ENCODE measurements at regions not wholly inside any gene's neighbourhood (a gene's known extent, or its start where the extent isn't known, plus 50 kb on each side); places are given as distances from the start of the nearest gene placed in this dataset.

DNA sequence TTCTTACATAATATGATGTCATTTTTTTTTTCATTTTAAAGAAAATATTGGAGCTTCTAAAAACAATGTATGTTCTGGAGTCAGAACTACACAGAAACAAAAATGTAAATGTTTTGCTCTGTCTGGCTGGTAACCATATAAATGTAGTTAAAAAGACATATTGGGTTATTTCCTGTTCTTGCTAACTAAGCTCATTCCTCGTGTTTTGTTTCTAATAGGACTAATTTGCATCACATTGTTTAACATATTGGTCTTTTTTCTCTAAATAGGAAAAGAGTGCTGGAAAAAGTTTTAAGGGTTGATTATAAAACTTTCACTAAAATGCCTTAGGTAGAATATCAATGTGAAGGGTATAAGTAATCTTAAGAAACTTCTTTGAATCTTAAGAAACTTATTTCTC lies 221.3 kb downstream of the SLC6A15 start:
- Histone ChIP-seq H3K9me3 (ENCODE audit: control insufficient read depth, insufficient read depth, low read length) (no peaks in the 10 kb centered on the region), H3K23ac (ENCODE audit: low read depth, low read length) (no peak overlapping the region), H3K14ac (replicated peaks; ENCODE audit: low read depth, low read length) (no peak overlapping the region), H3K4me3 (ENCODE audit: insufficient read depth, low read depth, low read length) (no peak overlapping the region), H3K36me3 (ENCODE audit: control insufficient read depth, insufficient read depth, low read length) (no peaks in the 10 kb centered on the region), H3K18ac (ENCODE audit: low read depth, low read length) (no peak overlapping the region), H2BK15ac (ENCODE audit: low read depth, low read length) (no peak overlapping the region), H2AFZ (replicated peaks; ENCODE audit: low read length, poor library complexity) (no peak overlapping the region), H4K91ac (ENCODE audit: insufficient read depth, low read depth, low read length) (no peak overlapping the region), H3K4ac (ENCODE audit: low read depth, low read length) (no peak overlapping the region), H4K5ac (ENCODE audit: low read depth, low read length) (no peak overlapping the region), H4K8ac (ENCODE audit: low read depth in 2 of 2, low read length in 2 of 2) (no peak overlapping the region), H2AK9ac (replicated peaks; ENCODE audit: low read depth, low read length, poor library complexity) (no peak overlapping the region), H3K27ac (ENCODE audit: insufficient read depth, low read length) (no peak overlapping the region), H2AK5ac (ENCODE audit: low read depth, low read length) (no peak overlapping the region), H3K9ac (ENCODE audit: low read depth, low read length) (no peak overlapping the region), H2BK5ac (ENCODE audit: low read depth, low read length, poor library complexity, severe bottlenecking) (no peak overlapping the region), H3K27me3 (ENCODE audit: control insufficient read depth, insufficient read depth, low read length) (no peaks in the 10 kb centered on the region), H3K79me1 (ENCODE audit: low read depth in 1 of 2, low read length in 2 of 2) (no peaks in the 10 kb centered on the region), H2BK20ac (ENCODE audit: low read depth, low read length) (no peak overlapping the region), H3K4me2 (ENCODE audit: low read depth, low read length) (no peak overlapping the region), H3K9me1 (ENCODE audit: insufficient read depth, low read length) (no peaks in the 10 kb centered on the region), H3K4me1 (ENCODE audit: control insufficient read depth, insufficient read depth, low read length) (no peaks in the 10 kb centered on the region), H2BK120ac (ENCODE audit: low read depth, low read length) (no peak overlapping the region), H4K20me1 (ENCODE audit: insufficient read depth, low read length) (no peaks in the 10 kb centered on the region), H3K56ac (ENCODE audit: extremely low read depth, insufficient read depth, low read length) (no peak overlapping the region)
- in situ Hi-C loops (cut with MboI; ENCODE audit: low sequenced_read_pairs) (no loop called here), intact Hi-C loops (cut with micrococcal nuclease) (no loop called here), dilution Hi-C loops (cut with HindIII; ENCODE audit: low sequenced_read_pairs, unreplicated experiment) (no loop called here)
- no peak for TF ChIP-seq RFX5 (IDR thresholded peaks at IDR 0.05; ENCODE audit: low read depth, low read length)
- TF ChIP-seq NFE2L2 (IDR thresholded peaks at IDR 0.05; ENCODE audit: low read depth, low read length) = no peak
- no peak for TF ChIP-seq BHLHE40 (IDR thresholded peaks at IDR 0.05; ENCODE audit: low read depth, low read length)
- TF ChIP-seq MAFK (IDR thresholded peaks at IDR 0.05; ENCODE audit: low read depth, low read length) = no peak
- no peak for TF ChIP-seq CHD1 (IDR thresholded peaks at IDR 0.05; ENCODE audit: low read depth, low read length)
- TF ChIP-seq, protein P1, sequence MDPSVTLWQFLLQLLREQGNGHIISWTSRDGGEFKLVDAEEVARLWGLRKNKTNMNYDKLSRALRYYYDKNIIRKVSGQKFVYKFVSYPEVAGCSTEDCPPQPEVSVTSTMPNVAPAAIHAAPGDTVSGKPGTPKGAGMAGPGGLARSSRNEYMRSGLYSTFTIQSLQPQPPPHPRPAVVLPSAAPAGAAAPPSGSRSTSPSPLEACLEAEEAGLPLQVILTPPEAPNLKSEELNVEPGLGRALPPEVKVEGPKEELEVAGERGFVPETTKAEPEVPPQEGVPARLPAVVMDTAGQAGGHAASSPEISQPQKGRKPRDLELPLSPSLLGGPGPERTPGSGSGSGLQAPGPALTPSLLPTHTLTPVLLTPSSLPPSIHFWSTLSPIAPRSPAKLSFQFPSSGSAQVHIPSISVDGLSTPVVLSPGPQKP (IDR thresholded peaks at IDR 0.05; ENCODE audit: borderline replicate concordance, low read depth, low read length) = no peak
- no peak for TF ChIP-seq RCOR1 (IDR thresholded peaks at IDR 0.05; ENCODE audit: insufficient replicate concordance, low read length)
- no TSS peak for BruUV-seq (replicated peaks)
- ChIA-PET POLR2A (ENCODE audit: unreplicated experiment) (no interaction called here), CTCF (no interaction called here)
- DNase-seq (no peak), ATAC-seq (ENCODE audit: low read depth) (no peak)
- no CpG with 5 or more reads among the region's 1 CpG for WGBS, 2 experiments (ENCODE audit: extremely low coverage in 2 of 2, insufficient read length in 1 of 2)

Measured in IMR-90 (cell line).